ENCODE measurements at regions not wholly inside any gene's neighbourhood (a gene's known extent, or its start where the extent isn't known, plus 50 kb on each side); places are given as distances from the start of the nearest gene placed in this dataset.

GRCh38 chr5:77948476-77948875 is 172.3 kb upstream of the TBCA start:
- TF ChIP-seq CTCF (IDR thresholded peaks at IDR 0.05; ENCODE audit: insufficient read depth, low read length, missing control alignments): no peak
- no peak overlapping the region for H3K4me3 ChIP-seq (ENCODE audit: low read depth, low read length)
- ChIA-PET POLR2A (no interaction called here), CTCF (no interaction called here)
- DNase-seq (ENCODE audit: low read depth, low spot score): no peak

DNA sequence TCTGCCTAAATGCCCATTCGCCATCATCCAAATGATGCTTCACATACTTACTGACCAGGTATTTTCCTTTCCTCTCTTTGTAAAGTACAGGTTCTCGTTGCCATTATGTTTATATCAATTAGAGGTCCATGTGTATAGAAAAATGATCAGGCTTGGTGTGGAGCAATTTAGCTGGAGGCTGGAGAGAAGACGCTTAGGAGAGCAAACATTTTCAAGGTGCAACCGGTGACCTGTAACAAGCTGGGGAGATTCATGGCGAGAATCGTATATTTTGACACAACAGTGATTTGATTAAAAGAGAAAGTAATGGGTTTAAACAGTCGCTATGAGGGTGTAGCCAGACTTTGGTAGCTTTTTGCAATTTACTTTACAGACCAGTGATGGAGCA is 170.9 kb upstream of the TBCA start:
- DNase-seq (ENCODE audit: low read depth, low spot score): no peak
- H3K4me3 ChIP-seq (ENCODE audit: low read depth, low read length): no peak overlapping the region
- TF ChIP-seq CTCF (IDR thresholded peaks at IDR 0.05; ENCODE audit: insufficient read depth, low read length, missing control alignments): no peak
- CTCF ChIA-PET: no interaction called here
- POLR2A ChIA-PET: no interaction called here

DNA sequence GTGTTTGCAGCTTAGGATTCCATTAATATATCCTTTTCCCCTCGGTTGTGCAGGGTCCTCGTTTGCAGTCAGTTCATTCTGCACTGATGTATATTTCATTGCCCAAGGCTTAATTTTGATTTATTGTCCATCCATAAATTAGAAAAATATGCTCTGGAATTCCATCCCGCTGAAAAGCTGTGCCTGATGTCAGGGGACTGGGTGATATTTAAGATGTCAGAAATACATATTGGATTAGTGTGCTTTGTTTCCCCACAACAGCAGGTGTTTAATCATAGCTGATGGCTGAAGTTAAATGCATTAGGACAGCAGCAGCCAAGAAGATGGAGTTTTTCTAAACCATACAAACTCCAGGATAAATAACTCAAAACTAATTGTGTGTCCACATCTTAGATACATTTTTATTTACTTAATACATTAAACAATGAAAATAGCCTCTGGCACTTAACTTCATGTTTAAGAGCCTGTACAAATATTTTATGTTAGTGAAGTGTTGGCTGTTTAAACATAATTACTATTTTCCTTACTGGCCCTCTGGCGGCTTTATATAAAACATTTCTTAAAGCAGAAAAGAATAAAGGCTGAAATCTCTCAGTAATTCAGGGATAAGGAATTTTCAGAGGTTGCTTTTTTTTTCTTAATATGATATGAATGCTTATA is 170.4 kb upstream of the TBCA start:
- H3K4me3 ChIP-seq (ENCODE audit: low read depth, low read length): no peak overlapping the region
- TF ChIP-seq CTCF (IDR thresholded peaks at IDR 0.05; ENCODE audit: insufficient read depth, low read length, missing control alignments): no peak
- no peak for DNase-seq (ENCODE audit: low read depth, low spot score)
- ChIA-PET CTCF (no interaction called here), POLR2A (no interaction called here)

- POLR2A ChIA-PET: no interaction called here
- no peak for TF ChIP-seq CTCF (IDR thresholded peaks at IDR 0.05; ENCODE audit: insufficient read depth, low read length, missing control alignments)
- CTCF ChIA-PET: no interaction called here
- no peak overlapping the region for H3K4me3 ChIP-seq (ENCODE audit: low read depth, low read length)
- DNase-seq (ENCODE audit: low read depth, low spot score): no peak
Measured at GRCh38 chr5:77945874-77946273, 169.7 kb upstream of the TBCA start.

- ChIA-PET POLR2A (no interaction called here), CTCF (no interaction called here)
- no peak overlapping the region for H3K4me3 ChIP-seq (ENCODE audit: low read depth, low read length)
- no peak for TF ChIP-seq CTCF (IDR thresholded peaks at IDR 0.05; ENCODE audit: insufficient read depth, low read length, missing control alignments)
- no peak for DNase-seq (ENCODE audit: low read depth, low spot score)
Measured at GRCh38 chr5:77944757-77945340, 168.7 kb upstream of the TBCA start.

DNA sequence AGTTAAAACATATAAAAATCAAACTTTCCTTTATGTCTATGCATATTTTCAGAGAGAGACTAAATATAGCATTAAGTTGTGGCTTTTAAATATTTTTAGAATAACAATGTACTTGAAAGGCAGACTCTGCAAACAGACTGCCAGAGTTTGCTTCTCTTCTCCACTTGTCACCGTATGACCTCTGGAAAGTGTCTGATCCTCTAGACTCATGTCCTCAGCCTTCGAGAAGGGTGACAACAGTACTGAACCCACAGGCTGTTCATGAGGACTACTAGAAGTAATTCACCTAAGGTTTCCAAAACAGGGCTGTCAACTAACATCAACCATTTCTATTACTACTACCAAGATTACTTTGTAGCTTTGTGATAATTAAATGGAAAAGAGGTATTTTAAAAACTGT is 167.7 kb upstream of the TBCA start:
- H3K4me3 ChIP-seq (ENCODE audit: low read depth, low read length): no peak overlapping the region
- TF ChIP-seq CTCF (IDR thresholded peaks at IDR 0.05; ENCODE audit: insufficient read depth, low read length, missing control alignments): no peak
- ChIA-PET CTCF (interaction anchor here (1.4 kb wide), 1 partner anchor 13 kb away, joined by 3 read pairs; no protein-coding TSS in a partner anchor), POLR2A (no interaction called here)
- no peak for DNase-seq (ENCODE audit: low read depth, low spot score)

All from AG04449 (cell line).